WTC11 (cell line): ENCODE measurements at regions not wholly inside any gene's neighbourhood (a gene's known extent, or its start where the extent isn't known, plus 50 kb on each side); places are given as distances from the start of the nearest gene placed in this dataset.

ENCODE experiments used
- ATAC-seq: fragments of 200-7000 bp; cut with Tn5 transposase; 2 replicates; pipeline ENCODE4 v1.10.0; 2021; ENCODE audit warnings: mild to moderate bottlenecking, moderate library complexity
- CTCF ChIA-PET: fragments of 300-600 bp; sonication (Branson Sonifier 250); formaldehyde crosslinking; loops from one replicate; lab custom pipeline; 2021; ENCODE audit warnings: antibody characterized with exemption; lab: Charles Lee
- POLR2A ChIA-PET: fragments of 350-600 bp; sonication (Branson Sonifier 250); formaldehyde crosslinking; loops from one replicate; lab custom pipeline; 2021; ENCODE audit warnings: antibody characterized with exemption; lab: Charles Lee
- DNase-seq: peaks from one replicate; pipeline ENCODE4 v3.0.0; 2021; ENCODE audit warnings: low spot score
- H3K27ac Mint-ChIP-seq: 2 replicates; pipeline ENCODE4 v1.8.0; 2021; ENCODE audit warnings: mixed read lengths
- H3K27me3 Mint-ChIP-seq: 2 replicates; pipeline ENCODE4 v1.8.0; 2021; ENCODE audit warnings: low read depth, mild to moderate bottlenecking, moderate library complexity, mixed read lengths
- H3K36me3 Mint-ChIP-seq: 2 replicates; pipeline ENCODE4 v1.8.0; 2021; ENCODE audit warnings: mixed read lengths
- H3K4me1 Mint-ChIP-seq: 2 replicates; pipeline ENCODE4 v1.8.0; 2022; ENCODE audit warnings: mixed read lengths
- H3K4me3 Mint-ChIP-seq: 2 replicates; pipeline ENCODE4 v1.8.0; 2021; ENCODE audit warnings: mild to moderate bottlenecking, moderate library complexity, mixed read lengths
- H3K9me3 Mint-ChIP-seq: 2 replicates; pipeline ENCODE4 v1.8.0; 2021; ENCODE audit warnings: mixed read lengths
- ATF1 ChIP-seq: sonication (generic); formaldehyde crosslinking; IDR thresholded peaks from 2 replicates; pipeline ENCODE4 v1.8.1; 2023; ENCODE audit warnings: mild to moderate bottlenecking, moderate library complexity, missing genetic modification reagents
- CBFB ChIP-seq: sonication (generic); formaldehyde crosslinking; IDR thresholded peaks from 2 replicates; pipeline ENCODE4 v1.8.1; 2022; ENCODE audit warnings: mild to moderate bottlenecking, low read depth, missing genetic modification reagents
- FOXP1 ChIP-seq: sonication (generic); formaldehyde crosslinking; IDR thresholded peaks from 2 replicates; pipeline ENCODE4 v1.8.0; 2022; ENCODE audit warnings: missing genetic modification reagents, mild to moderate bottlenecking, moderate library complexity, borderline replicate concordance
- GRHL2 ChIP-seq: fragments of 250-450 bp; sonication (Bioruptor Pico); IDR thresholded peaks from 2 replicates; pipeline ENCODE4 v1.8.0; 2022; ENCODE audit warnings: mild to moderate bottlenecking, moderate library complexity; ENCODE audit not compliant: insufficient replicate concordance, severe bottlenecking
- HMGA2 ChIP-seq: fragments of 250-450 bp; sonication (Bioruptor Pico); IDR thresholded peaks from 2 replicates; pipeline ENCODE4 v1.4.0; 2021; ENCODE audit warnings: mild to moderate bottlenecking, moderate library complexity
- MYBL2 ChIP-seq: sonication (generic); formaldehyde crosslinking; IDR thresholded peaks from 2 replicates; pipeline ENCODE4 v1.8.1; 2023; ENCODE audit warnings: mild to moderate bottlenecking, moderate library complexity, missing genetic modification reagents
- NFATC4 ChIP-seq: fragments of 250-450 bp; sonication (Bioruptor Pico); IDR thresholded peaks from 2 replicates; pipeline ENCODE4 v1.9.0; 2021; ENCODE audit warnings: mild to moderate bottlenecking
- NFE2L1 ChIP-seq: sonication (generic); formaldehyde crosslinking; IDR thresholded peaks from 2 replicates; pipeline ENCODE4 v1.8.1; 2023; ENCODE audit warnings: missing genetic modification reagents
- NR2C2 ChIP-seq: sonication (generic); formaldehyde crosslinking; IDR thresholded peaks from 2 replicates; pipeline ENCODE4 v1.8.0; 2022; ENCODE audit warnings: mild to moderate bottlenecking, missing genetic modification reagents
- SMAD4 ChIP-seq: sonication (generic); formaldehyde crosslinking; IDR thresholded peaks from 2 replicates; pipeline ENCODE4 v1.8.0; 2022; ENCODE audit warnings: mild to moderate bottlenecking, missing genetic modification reagents
- TCF7 ChIP-seq: sonication (generic); formaldehyde crosslinking; IDR thresholded peaks from 2 replicates; pipeline ENCODE4 v1.8.0; 2022; ENCODE audit warnings: mild to moderate bottlenecking, low read depth, missing genetic modification reagents, moderate library complexity
- ZNF317 ChIP-seq: sonication (generic); formaldehyde crosslinking; IDR thresholded peaks from 2 replicates; pipeline ENCODE4 v1.8.1; 2023; ENCODE audit warnings: low read depth, mild to moderate bottlenecking, moderate library complexity, missing genetic modification reagents, borderline replicate concordance
- TF ChIP-seq, protein P1 (sequence below): sonication (generic); formaldehyde crosslinking; IDR thresholded peaks from 2 replicates; pipeline ENCODE4 v1.8.1; 2023; ENCODE audit warnings: mild to moderate bottlenecking, missing genetic modification reagents
- TF ChIP-seq, protein P2 (sequence below): fragments of 250-450 bp; sonication (Bioruptor Pico); IDR thresholded peaks from 2 replicates; pipeline ENCODE4 v1.8.0; 2021; ENCODE audit warnings: mild to moderate bottlenecking
- TF ChIP-seq, protein P3 (sequence below): sonication (generic); formaldehyde crosslinking; IDR thresholded peaks from 2 replicates; pipeline ENCODE4 v1.8.0; 2022; ENCODE audit warnings: mild to moderate bottlenecking, missing genetic modification reagents
- TF ChIP-seq, protein P4 (sequence below): sonication (generic); formaldehyde crosslinking; IDR thresholded peaks from 2 replicates; pipeline ENCODE4 v1.8.1; 2022; ENCODE audit warnings: low read depth, mild to moderate bottlenecking, moderate library complexity, missing genetic modification reagents, borderline replicate concordance
- TF ChIP-seq, protein P5 (sequence below): fragments of 200-600 bp; IDR thresholded peaks from 2 replicates; pipeline ENCODE4 v1.8.0; 2022; ENCODE audit warnings: antibody characterized with exemption
- TF ChIP-seq, protein P6 (sequence below): sonication (generic); formaldehyde crosslinking; IDR thresholded peaks from 2 replicates; pipeline ENCODE4 v1.8.1; 2023; ENCODE audit warnings: mild to moderate bottlenecking, moderate library complexity, missing genetic modification reagents
- TF ChIP-seq, protein P7 (sequence below): fragments of 250-450 bp; sonication (Bioruptor Pico); IDR thresholded peaks from 2 replicates; pipeline ENCODE4 v1.9.0; 2021; ENCODE audit warnings: mild to moderate bottlenecking

DNA sequence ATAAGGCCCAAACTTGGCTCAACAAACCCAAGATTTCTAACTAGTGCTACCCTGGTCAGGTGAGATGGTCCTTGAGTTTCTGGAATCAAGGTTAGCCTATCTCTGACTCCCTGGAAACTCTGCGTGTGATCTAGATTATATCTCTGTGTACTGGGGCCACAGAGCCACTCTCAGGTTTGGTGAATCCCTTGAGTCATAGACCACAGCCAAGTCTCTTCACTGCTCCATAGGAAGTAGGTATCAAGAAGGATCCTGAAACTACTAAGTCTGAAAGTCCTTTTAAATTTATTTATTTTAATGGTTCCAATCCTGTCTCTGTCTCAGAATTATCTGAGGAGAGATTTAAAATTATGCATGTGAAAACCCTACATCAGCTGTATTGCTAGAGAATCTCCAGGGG, 99.1 kb downstream of the TUSC7 start:
- no peak overlapping the region for H3K4me3 Mint-ChIP-seq
- TF ChIP-seq GRHL2 (no peak), ZNF317 (CRISPR knock-in tag) (no peak), TCF7 (CRISPR knock-in tag) (no peak), NFATC4 (CRISPR knock-in tag) (no peak), CBFB (CRISPR knock-in tag) (no peak), FOXP1 (CRISPR knock-in tag) (no peak), MYBL2 (CRISPR knock-in tag) (no peak)
- TF ChIP-seq, protein P1, sequence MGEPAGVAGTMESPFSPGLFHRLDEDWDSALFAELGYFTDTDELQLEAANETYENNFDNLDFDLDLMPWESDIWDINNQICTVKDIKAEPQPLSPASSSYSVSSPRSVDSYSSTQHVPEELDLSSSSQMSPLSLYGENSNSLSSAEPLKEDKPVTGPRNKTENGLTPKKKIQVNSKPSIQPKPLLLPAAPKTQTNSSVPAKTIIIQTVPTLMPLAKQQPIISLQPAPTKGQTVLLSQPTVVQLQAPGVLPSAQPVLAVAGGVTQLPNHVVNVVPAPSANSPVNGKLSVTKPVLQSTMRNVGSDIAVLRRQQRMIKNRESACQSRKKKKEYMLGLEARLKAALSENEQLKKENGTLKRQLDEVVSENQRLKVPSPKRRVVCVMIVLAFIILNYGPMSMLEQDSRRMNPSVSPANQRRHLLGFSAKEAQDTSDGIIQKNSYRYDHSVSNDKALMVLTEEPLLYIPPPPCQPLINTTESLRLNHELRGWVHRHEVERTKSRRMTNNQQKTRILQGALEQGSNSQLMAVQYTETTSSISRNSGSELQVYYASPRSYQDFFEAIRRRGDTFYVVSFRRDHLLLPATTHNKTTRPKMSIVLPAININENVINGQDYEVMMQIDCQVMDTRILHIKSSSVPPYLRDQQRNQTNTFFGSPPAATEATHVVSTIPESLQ, result no peak
- TF ChIP-seq, protein P2, sequence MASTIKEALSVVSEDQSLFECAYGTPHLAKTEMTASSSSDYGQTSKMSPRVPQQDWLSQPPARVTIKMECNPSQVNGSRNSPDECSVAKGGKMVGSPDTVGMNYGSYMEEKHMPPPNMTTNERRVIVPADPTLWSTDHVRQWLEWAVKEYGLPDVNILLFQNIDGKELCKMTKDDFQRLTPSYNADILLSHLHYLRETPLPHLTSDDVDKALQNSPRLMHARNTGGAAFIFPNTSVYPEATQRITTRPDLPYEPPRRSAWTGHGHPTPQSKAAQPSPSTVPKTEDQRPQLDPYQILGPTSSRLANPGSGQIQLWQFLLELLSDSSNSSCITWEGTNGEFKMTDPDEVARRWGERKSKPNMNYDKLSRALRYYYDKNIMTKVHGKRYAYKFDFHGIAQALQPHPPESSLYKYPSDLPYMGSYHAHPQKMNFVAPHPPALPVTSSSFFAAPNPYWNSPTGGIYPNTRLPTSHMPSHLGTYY (CRISPR knock-in tag), result no peak
- TF ChIP-seq, protein P3, sequence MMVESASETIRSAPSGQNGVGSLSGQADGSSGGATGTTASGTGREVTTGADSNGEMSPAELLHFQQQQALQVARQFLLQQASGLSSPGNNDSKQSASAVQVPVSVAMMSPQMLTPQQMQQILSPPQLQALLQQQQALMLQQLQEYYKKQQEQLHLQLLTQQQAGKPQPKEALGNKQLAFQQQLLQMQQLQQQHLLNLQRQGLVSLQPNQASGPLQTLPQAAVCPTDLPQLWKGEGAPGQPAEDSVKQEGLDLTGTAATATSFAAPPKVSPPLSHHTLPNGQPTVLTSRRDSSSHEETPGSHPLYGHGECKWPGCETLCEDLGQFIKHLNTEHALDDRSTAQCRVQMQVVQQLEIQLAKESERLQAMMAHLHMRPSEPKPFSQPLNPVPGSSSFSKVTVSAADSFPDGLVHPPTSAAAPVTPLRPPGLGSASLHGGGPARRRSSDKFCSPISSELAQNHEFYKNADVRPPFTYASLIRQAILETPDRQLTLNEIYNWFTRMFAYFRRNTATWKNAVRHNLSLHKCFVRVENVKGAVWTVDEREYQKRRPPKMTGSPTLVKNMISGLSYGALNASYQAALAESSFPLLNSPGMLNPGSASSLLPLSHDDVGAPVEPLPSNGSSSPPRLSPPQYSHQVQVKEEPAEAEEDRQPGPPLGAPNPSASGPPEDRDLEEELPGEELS (CRISPR knock-in tag), result no peak
- peaks cover 34% of the 10 kb centered on the region for H3K9me3 Mint-ChIP-seq
- H3K4me1 Mint-ChIP-seq, result peaks cover 14% of the 10 kb centered on the region
- DNase-seq (no peak), ATAC-seq (no peak)
- no peaks in the 10 kb centered on the region for H3K27me3 Mint-ChIP-seq
- no peak overlapping the region for H3K27ac Mint-ChIP-seq
- ChIA-PET POLR2A (no interaction called here), CTCF (no interaction called here)
- peaks cover 23% of the 10 kb centered on the region for H3K36me3 Mint-ChIP-seq

DNA sequence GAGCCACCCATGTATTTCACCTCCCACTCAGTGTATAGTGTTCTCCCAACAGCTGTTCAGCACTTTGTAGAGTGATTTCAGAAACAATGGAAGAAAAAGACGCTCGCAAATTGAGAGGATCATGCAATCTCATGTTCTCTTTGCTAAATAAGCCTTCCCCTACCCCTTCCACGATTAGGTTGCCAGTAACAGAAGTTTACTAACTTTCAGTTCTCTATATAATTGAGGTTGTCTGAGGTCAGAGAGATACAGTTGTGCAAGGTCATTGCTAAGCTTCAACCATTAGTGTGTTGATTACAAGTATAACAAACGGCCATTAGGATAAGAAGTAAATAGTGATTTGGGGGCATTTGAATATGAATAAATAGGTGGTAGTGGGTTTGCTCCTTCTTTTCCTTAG, 99.6 kb downstream of the TUSC7 start:
- Mint-ChIP-seq H3K36me3 (peaks cover 23% of the 10 kb centered on the region), H3K4me1 (peaks cover 18% of the 10 kb centered on the region)
- ATAC-seq, result no peak
- TF ChIP-seq, protein P2 (CRISPR knock-in tag), result no peak
- TF ChIP-seq, protein P4, sequence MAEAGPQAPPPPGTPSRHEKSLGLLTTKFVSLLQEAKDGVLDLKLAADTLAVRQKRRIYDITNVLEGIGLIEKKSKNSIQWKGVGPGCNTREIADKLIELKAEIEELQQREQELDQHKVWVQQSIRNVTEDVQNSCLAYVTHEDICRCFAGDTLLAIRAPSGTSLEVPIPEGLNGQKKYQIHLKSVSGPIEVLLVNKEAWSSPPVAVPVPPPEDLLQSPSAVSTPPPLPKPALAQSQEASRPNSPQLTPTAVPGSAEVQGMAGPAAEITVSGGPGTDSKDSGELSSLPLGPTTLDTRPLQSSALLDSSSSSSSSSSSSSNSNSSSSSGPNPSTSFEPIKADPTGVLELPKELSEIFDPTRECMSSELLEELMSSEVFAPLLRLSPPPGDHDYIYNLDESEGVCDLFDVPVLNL (CRISPR knock-in tag), result no peak
- TF ChIP-seq NFE2L1 (no peak), ATF1 (CRISPR knock-in tag) (no peak), NR2C2 (CRISPR knock-in tag) (no peak), HMGA2 (no peak), SMAD4 (CRISPR knock-in tag) (no peak)
- TF ChIP-seq, protein P5, sequence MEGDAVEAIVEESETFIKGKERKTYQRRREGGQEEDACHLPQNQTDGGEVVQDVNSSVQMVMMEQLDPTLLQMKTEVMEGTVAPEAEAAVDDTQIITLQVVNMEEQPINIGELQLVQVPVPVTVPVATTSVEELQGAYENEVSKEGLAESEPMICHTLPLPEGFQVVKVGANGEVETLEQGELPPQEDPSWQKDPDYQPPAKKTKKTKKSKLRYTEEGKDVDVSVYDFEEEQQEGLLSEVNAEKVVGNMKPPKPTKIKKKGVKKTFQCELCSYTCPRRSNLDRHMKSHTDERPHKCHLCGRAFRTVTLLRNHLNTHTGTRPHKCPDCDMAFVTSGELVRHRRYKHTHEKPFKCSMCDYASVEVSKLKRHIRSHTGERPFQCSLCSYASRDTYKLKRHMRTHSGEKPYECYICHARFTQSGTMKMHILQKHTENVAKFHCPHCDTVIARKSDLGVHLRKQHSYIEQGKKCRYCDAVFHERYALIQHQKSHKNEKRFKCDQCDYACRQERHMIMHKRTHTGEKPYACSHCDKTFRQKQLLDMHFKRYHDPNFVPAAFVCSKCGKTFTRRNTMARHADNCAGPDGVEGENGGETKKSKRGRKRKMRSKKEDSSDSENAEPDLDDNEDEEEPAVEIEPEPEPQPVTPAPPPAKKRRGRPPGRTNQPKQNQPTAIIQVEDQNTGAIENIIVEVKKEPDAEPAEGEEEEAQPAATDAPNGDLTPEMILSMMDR, result no peak
- TF ChIP-seq, protein P6, sequence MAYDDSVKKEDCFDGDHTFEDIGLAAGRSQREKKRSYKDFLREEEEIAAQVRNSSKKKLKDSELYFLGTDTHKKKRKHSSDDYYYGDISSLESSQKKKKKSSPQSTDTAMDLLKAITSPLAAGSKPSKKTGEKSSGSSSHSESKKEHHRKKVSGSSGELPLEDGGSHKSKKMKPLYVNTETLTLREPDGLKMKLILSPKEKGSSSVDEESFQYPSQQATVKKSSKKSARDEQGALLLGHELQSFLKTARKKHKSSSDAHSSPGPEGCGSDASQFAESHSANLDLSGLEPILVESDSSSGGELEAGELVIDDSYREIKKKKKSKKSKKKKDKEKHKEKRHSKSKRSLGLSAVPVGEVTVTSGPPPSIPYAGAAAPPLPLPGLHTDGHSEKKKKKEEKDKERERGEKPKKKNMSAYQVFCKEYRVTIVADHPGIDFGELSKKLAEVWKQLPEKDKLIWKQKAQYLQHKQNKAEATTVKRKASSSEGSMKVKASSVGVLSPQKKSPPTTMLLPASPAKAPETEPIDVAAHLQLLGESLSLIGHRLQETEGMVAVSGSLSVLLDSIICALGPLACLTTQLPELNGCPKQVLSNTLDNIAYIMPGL (CRISPR knock-in tag), result no peak
- TF ChIP-seq, protein P7, sequence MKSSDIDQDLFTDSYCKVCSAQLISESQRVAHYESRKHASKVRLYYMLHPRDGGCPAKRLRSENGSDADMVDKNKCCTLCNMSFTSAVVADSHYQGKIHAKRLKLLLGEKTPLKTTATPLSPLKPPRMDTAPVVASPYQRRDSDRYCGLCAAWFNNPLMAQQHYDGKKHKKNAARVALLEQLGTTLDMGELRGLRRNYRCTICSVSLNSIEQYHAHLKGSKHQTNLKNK (CRISPR knock-in tag), result no peak
- TF ChIP-seq, all 79 proteins: peak for 0
- POLR2A ChIA-PET, result no interaction called here
- CTCF ChIA-PET, result interaction anchor here (0.8 kb wide), 1 partner anchor 39 kb away, joined by 3 read pairs; no protein-coding TSS in a partner anchor
- DNase-seq, result no peak
- Mint-ChIP-seq H3K9me3 (peaks cover 34% of the 10 kb centered on the region), H3K4me3 (no peak overlapping the region), H3K27ac (no peak overlapping the region), H3K27me3 (no peaks in the 10 kb centered on the region)
